ENCODE measurements at regions not wholly inside any gene's neighbourhood (a gene's known extent, or its start where the extent isn't known, plus 50 kb on each side); places are given as distances from the start of the nearest gene placed in this dataset.
A peak's percentile ranks its signal among the peaks of the same experiment; 100 is the strongest.

DNA sequence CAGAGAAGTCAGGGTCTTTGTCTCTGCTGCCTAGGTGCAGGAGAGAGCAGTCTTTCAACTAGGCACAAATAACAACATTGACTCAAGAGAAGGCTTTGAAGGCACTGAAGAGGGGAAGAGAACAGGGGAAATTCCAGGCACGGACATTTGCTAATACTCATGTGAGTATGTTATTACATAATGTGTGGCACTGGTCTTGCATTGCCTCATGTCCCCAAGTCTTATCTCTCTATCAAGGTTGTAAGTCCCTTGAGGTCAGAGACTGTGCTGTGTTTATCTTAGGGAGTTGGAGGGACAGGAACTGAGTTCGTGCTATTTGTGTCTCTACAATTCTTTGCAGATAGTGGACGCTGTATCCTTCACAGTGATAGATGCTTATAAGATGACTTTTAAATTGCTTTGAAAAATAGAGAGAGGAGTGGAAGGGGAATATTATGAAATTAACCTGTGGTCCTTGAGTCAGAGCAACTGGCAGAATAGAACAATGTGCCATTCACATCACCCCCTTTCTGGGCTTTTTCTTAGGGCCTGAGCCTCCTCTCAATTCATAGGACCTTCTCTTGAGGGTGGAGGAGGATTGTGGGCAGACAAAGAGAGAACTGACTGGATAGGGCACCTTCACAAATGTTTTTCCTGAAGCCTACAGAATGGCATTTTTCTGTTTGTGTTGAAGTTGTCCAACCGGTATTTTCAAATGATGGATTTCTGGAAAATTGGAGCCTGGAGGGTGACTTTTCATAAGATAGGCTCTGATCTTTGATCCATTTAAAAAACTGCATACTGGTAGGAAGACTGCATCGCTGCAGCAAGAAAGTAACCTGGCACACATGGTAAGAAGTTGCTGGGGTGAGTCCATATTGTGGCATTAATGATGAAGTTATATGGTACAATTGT, 96.6 kb upstream of the CXCR4 start:
- TF ChIP-seq, protein P1, sequence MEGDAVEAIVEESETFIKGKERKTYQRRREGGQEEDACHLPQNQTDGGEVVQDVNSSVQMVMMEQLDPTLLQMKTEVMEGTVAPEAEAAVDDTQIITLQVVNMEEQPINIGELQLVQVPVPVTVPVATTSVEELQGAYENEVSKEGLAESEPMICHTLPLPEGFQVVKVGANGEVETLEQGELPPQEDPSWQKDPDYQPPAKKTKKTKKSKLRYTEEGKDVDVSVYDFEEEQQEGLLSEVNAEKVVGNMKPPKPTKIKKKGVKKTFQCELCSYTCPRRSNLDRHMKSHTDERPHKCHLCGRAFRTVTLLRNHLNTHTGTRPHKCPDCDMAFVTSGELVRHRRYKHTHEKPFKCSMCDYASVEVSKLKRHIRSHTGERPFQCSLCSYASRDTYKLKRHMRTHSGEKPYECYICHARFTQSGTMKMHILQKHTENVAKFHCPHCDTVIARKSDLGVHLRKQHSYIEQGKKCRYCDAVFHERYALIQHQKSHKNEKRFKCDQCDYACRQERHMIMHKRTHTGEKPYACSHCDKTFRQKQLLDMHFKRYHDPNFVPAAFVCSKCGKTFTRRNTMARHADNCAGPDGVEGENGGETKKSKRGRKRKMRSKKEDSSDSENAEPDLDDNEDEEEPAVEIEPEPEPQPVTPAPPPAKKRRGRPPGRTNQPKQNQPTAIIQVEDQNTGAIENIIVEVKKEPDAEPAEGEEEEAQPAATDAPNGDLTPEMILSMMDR (IDR thresholded peaks at IDR 0.05), result no peak
- TF ChIP-seq POLR2A (IDR thresholded peaks at IDR 0.05) (no peak), EP300 (IDR thresholded peaks at IDR 0.05) (peak in 1 of 2 donors; percentile 42)

All from tibial nerve (tissue), 4 donors.